DMS53 treated with DMSO at 0.1 percent for 48 hours (cell line): ENCODE measurements at regions not wholly inside any gene's neighbourhood (a gene's known extent, or its start where the extent isn't known, plus 50 kb on each side); places are given as distances from the start of the nearest gene placed in this dataset.
"Not testable (repeated sequence)": the region's sequence is repeated elsewhere in the genome, so short reads cannot be mapped to it uniquely, and the experiment has no call there.

Source experiments
- DNase-seq: peaks from one replicate; lab custom pipeline; 2025; ENCODE audit not compliant: unreplicated experiment; lab: John Stamatoyannopoulos, UW

DNA sequence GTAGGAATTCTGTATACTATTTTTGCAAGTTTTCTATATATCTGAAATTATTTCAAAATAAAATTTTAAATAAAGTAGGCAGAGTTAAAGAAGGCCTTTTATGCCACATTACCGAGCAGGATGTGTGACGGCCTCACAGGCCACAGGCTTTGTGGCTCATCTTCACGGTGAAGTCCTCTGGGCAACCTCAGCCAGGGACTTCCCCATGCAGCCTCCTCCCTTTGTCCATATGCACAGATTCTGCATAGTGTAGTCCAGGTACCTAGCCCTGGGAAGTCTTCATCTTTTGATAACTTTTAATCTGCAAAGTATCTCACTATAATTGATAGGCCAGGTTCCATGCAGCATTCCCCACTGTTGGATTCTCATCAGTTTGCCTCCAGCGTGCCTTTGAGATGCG lies 62.8 kb downstream of the ARHGAP11B start:
- not testable (repeated sequence) for DNase-seq

DNA sequence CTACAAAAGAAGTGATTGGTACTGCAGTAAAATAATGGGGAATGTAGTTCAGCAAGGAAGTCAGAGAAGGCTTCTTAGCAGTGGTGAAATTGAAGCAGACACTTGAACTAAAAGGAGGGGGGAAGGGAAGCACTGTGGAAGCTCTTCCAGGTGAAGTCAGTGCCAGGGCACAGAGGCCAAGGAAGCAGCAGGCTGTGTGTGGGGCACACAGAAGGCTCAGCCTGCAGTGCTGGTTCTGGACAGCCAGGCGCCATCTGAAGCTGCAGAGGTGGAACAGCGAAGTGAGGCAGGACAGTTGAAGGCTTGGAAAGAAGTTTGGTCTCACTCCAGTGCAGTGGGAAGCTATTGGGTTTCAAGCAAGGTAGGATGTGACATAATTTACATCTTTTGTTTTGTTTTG lies 64.2 kb downstream of the ARHGAP11B start:
- DNase-seq: not testable (repeated sequence)

DNA sequence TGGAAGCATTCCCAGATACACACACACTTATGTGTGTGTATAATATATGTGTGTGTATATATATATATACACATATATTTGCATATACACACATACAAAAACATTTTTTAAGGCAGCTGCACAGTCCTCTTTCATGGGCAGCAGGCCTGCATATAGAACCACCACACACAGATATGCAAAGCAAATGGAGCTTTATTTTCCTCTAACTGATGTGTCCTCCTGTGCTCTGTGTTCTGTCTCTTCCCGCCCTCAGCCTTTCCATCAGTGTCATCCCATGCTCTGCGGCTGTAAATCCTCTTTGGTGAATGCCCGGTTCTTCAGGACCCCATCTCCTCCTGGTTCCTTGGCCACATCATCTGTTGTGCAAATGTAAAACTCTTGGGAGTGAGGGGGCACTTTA lies 69.9 kb downstream of the ARHGAP11B start:
- not testable (repeated sequence) for DNase-seq

DNA sequence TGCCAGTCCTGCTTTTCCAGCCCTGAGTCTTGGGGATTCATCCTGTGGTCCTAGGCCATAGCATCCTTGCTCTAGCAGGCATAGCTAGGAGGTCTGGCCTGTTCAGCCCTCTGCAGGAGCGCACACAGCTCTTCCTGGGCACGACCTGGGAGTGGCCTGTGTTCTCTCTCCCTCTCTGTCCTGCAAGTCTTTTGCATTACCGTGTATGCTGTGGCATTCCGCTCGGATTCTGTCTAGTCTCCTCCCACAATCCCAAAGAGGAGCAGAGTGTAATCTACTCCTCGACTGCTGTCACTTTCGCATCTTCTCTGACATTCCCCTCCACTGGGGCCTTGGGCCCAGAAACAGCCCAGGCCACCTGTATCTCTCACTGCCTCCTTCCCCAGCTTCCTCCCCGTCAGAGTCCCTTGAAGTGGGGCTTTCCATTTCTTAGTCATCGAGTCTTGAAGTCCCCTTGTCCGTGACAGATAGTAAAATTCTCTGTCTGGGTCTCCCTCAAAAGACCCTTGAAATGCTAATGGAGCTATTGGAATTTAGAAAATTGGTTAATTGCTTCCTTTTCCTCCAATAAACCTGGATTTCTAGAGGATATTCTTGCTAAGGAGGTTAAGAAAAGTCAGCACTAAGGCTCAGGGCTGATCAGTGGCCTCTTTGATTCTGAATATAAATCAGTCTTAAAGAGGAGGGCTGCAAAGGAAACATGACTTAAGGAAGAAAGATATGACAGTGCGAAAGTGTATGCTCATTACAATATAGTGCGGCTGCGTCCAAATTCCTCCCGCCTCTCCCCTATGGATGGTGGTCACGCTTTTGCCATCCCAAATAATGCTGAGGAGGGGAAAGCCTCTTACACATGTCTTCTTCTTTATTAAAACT lies 70.7 kb downstream of the ARHGAP11B start:
- DNase-seq: not testable (repeated sequence)

DNA sequence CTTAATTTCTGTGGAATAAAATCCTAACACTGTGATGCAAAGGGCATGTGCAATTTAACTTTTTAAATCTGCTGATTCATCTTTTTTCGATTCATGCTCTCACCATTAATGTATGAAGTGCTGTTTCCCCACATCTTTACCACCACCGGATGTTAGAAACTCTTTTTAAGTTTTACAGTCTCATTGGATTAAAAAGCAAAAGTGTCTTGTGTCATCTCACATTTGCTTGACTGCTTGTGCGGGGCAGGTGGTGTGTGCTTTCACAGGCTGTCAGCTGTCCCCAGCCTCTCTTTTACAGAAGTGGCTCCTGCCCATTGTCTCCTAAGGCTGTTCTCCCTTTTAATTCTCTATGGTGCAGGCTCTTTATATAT lies 71.4 kb downstream of the ARHGAP11B start:
- DNase-seq: not testable (repeated sequence)

DNA sequence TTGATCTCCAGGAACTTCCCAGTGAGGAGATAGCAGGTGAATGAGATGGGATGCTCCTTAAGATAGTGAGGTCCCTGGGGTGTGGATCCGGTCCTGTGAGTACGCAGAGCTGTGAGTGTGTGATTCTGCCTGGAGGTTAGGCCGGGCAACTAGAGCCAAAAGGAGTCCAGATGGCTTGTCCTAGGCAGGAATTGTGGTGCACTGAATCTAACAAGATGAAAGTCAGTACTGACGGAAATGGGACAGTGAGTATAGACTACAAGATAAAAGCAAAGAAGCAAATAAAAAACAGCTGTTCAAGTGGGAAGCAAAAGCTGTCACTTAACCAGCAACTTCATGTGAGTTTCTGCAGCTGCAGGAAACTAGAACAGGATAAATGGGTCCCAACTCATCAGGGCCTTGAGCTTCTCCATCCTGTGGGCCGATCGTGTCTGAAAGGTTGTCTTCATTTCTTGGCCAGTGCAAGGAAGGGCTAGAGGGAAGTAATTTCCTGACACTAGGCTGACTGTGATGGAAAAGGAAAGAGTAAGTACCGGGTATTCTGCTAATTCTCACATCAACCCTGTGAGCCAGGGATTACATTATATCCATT lies 74.2 kb downstream of the ARHGAP11B start:
- DNase-seq: not testable (repeated sequence)

DNA sequence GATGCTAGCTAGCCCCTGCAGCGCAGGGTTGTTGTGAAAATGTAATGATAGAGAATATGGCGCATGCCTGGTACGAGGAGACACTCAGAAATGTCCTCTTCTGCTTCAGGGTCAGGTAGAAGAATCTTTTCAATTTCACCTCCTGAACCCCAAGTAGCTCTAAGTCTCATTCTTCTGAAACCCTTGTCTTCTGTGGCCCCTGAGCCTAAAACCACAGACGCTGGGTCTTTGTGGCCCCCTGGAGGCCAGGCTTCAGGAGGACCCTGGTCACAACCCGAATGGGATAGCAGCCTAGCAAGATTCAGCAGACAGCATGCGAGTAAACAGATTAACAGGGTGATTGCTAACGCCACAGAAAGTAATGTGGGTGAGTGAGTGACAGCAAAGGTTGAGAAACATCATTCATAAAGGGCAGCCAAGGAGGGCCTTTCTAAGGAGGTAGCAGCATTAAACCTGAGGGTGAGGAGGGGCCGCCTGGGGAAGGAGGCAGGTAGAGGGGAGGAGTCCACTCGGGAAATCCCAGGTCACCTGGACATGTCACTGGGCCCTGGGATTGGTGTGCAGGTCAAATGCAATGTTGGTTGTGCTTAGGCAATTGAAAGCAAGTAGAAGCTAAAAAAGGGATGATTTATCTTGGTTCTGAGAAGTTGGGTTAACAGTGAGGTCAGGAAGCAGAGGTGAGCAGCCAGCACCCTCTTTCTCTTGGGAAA lies 82.2 kb downstream of the ARHGAP11B start:
- DNase-seq: not testable (repeated sequence)

DNA sequence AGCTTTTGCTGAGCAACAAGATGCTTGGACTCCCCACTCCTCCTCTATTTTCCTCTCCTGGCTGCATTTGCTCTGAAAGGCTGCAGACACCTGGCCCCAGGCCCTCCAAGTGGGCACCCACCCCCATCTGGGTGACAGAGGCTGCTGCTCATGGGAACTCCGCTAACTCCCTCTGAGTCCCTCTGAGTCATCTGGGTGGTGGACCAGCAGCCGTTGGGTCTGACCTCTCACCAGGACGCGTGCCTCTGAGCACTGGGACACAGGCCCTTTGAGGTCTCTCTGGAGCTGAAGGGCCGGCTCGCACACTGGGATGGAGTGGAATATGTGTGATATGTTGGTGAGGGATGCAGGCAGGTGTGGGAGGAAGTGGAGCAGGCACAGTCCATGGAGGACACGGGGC lies 82.9 kb downstream of the ARHGAP11B start:
- not testable (repeated sequence) for DNase-seq

DNA sequence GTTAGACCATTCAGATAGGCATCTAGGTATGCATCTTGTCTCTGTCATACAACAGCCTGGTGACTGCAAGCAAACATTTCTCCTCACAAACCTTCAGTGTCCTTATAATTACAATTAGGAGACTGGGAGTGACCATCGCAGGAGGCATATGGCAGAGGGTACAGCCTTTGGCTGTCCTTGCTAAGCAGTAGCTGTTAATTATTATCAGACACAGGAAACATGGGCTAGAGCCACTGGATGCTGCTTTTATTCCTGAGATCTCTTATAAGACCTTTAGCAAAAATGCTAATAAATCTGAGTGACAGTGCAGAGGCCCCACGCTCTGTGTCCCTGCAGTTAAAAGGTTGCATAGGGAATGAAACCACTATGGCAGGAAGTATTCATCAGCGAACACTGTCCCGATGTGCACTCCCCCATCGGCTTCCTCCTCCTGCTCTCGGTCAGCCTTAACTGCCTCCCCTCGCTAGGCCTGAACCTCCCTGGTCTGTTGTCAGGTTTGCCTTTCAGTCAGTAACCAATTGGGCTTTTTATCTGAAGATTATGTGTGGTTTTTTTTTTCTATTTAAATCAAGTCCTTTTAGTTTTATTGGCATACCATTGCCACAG lies 92.2 kb downstream of the ARHGAP11B start:
- DNase-seq: not testable (repeated sequence)

DNA sequence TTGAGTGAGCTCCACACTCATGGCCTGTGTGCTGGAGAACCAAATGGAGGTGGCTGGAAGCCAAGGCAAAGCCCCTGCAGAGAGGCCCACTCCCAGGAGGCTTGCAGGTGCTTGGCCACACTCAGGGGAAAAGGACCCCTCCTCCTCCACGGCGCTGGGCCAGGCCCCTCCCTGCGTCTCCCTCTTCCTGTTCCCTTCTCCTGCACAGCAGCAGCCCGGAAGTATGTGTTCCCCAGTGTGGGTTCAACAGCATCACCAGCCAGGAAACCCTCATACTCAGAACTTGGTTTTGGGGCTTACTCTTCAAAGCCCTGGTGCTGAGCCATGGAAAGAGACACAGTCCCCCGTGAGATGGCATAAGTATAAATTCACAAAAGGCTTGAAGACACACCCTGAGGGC lies 93.4 kb downstream of the ARHGAP11B start:
- not testable (repeated sequence) for DNase-seq

DNA sequence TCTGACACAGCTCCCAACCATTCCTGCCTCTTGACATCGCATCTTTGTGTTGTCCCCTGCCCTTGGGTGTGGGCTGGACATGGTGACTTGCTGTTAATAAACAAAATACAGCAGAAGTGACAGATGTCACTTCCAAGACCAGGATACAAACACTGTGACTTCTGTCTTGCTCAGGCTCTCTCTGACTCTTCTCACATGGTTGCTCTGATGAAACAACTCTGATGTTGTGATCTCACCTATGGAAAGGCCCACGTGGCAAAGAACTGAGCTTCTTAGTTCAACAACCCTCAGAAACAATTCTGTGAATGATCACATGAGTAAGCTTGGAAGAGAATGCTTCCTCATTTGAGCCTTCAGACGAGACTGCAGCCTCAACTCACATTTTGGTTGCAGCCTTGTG lies 94.9 kb downstream of the ARHGAP11B start:
- not testable (repeated sequence) for DNase-seq

DNA sequence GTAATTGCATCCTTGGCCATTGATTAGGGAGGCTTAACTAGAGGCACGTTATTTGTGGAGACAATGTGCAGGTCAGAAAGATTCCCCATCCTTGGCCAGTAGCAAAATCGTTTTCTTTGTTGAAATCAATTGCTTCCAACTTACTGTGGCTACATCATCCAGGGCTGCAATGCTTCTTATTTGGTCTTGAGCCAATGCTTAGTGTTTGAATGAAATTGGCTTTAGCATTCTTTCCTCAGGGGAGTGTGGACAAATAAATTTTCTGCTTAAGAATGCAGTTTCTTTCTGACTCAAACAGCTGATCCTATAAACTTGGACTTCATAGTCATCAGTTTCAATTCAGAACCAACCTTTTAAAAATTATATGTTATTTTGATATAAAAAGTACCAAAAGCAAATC lies 95.6 kb downstream of the ARHGAP11B start:
- DNase-seq: not testable (repeated sequence)

DNA sequence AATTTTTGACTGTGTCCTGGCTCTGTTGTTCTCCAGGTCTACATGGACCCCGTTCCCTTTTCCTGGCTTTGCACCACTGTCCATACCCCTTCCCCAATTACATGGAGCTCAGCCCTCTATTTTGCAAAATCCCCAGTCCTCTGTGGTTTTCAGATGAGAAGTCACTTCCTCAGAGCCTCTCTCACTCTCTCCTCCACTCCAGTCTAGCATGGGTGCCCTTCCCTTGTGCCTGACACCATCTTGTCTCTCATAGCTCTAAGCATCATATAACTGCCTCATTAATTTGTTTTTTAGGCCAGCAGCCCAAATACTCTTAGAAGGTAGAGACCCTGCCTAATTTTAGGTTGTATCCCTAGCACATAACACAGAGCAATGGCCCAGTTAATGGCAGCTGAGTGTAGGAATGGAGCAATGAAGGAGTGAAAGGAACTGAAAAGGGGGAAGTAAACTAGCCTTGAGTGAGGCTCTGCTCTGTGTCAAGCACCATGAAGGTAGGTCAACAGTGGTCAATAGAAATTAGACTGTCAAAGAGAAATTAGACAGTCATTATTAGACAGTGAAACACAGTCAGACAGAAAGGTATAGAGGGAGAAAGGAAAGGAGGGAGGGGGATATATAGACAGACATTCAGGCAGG lies 97.7 kb downstream of the ARHGAP11B start:
- not testable (repeated sequence) for DNase-seq

DNA sequence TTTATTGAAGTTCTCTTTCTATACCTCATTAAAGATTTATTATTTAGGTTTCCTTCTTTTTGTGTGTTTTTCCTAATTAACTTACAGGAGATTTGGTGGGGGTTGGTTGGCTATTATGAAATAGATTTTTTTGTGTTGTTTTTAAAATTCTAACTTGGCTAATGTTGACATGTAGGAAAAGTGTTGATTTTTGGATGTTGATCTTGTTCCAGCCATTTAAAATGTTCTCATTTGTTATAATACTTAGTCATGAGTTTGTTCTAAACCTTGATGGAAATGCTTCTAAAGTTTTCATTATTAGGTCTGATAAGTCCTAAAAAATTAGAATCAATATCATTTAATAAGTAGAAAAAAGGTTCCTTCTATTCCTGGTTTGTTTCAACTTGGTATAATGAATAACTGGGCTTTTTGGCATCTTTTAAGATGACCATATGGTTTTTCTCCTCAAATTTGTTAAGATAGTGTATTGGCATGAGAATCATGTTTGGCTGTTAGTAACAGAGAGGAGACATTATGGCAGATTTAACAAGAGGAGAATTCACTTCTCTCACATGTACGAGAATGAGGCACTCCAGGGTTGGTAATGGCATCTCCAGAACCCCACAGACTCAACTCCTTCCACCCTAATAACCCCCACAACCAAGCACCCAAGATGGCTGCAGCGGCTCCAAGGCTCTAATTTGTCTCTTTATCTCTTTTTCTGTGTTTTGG lies 104.1 kb downstream of the ARHGAP11B start:
- DNase-seq: not testable (repeated sequence)

DNA sequence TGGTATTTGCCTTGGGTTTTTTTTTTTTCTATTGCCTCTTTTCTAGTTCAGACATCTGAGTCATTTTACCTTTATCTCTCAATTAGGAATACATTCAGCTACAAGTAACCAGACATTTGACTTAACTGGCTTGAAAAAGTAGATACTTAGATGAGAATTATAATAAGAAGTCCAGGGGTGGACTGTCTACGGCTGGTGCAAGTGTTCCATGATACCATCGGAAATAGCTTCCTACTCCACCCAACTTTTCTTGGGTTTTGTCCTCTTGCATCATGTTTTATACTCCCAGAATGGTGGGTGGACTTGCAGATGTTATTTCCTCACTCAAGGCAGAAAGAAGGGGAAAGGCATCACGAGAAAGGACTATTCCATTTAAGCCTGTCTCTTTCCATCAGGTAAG lies 104.7 kb downstream of the ARHGAP11B start:
- DNase-seq: not testable (repeated sequence)

DNA sequence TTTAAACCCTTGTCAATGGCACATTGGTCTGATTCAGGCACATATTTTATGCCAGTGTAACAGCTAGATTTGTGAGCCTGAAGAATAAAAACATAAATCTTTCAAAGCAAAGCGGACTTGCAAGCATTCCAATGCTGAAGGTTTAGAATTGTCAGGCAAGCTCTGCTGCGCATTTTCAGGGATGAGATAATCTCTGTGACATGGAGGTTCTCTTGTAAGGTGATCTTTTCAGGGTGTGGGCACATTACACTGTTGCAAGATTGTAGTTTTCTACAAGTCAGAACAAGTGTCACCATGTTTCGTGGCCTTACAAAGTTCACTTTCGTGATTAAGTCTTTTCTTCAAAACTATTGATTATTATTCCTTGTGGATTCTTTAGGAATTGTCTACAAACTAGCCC lies 106.2 kb downstream of the ARHGAP11B start:
- not testable (repeated sequence) for DNase-seq

DNA sequence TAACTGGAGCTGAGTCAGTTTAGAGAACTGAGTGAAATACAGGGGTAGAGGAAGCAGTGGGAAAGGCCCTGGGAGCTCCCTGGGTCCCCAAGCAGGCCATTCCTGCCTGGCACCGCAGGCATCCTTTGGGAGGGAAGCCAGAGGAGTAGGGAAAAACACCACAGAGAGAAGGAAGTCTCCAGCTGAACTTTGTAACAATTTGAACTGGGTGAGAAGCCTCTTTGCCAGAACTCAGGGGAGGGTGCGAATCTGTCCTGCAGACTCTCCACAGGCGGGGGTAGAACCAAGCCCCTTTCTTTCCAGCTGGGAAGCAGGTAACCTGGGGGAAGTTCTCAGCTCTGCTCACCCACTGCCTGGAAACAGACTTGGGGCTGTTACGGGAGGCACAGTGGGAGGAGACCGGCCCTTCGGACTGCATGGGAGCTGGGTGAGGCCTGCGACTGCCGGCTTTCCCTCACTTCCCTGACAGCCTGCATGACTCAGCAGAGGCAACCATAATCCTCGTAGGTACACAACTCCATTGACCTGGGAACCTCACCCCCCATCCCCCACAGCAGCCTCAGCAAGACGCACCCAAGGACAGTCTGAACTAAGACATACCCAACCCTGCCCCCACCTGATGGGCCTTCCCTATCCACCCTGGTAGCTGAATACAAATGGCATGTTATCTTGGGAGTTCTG lies 110.1 kb downstream of the ARHGAP11B start:
- not testable (repeated sequence) for DNase-seq

DNA sequence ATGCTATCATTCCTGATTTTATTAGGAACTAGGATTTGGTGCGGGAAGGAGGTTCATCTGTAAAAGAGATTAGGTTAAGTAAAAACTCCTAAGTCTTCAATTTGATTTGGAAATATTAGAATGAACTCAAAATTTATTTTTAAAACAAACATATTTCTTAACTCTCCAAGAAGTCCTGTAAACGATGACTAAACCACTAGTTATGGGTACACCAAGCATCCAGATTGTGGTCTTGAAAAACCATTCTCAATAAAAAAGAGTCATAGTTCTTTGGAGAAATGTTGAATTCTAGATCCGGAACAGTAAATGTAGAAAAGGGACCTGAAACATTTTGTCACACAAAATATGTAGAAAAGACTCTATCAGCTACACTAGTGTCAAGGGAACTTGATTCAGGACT lies 116.9 kb downstream of the ARHGAP11B start:
- DNase-seq: not testable (repeated sequence)

DNA sequence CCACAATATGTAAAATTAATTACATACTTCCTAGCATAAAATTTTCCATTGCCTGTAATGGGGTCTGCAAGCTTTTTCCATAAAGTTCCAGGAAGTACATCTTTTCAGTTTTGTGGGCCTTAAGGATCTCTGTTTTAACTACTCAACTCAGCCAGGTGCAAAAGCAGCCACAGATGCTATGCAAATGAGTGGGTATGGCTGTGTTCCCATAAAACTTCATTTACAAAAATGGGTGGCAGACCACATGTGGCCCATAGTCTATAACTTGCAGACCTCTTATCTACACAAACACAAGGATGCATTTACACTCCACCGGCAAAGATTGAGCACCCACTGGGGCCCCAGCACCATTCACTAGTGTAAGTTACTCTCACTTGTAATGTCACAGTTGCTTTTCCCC lies 123.1 kb downstream of the ARHGAP11B start:
- DNase-seq: not testable (repeated sequence)
